ENCODE measurements at regions not wholly inside any gene's neighbourhood (a gene's known extent, or its start where the extent isn't known, plus 50 kb on each side); places are given as distances from the start of the nearest gene placed in this dataset.
"Not testable (repeated sequence)": the region's sequence is repeated elsewhere in the genome, so short reads cannot be mapped to it uniquely, and the experiment has no call there.

GRCh38 chr2:122519366-122519765, 763.9 kb downstream of the TSN start:
- ATAC-seq = no peak

DNA sequence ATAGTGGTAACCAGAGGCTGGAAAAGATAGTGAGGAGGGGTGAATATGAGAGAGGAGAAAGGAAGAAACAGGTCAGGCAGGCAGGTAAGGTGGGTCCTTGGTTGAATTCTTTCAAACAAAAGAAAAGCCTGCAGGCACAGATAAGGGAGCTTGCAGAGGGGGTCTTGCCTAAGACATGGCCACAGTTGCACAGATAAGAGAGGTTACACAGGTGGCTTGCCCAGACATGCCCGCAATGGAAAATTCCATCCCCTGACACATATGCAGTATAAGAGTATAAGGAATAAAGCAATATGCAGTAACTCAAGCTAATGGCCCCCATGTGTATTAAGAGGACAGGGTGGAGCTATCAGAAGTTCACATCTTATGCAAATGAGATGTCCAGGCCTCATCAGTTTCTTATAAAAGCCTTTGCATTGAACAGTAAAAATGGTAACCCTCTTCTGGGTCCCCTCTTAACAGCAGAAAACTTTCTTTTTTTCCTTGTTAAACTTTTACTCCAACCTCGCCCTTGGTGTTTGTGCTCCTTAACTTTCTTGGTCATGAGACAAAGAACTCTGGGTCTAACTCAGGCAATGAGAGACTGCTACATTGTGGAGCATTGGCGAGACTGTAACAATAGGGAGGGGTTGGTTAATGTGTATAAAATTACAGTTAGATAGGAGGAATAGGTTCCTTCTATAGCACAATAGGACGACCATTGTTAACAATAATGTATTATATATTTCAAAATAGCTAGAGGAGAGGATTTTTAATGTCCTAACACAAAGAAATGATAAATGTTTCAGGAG, 764.6 kb downstream of the TSN start:
- ATAC-seq = no peak

GRCh38 chr2:122523143-122523542, 767.7 kb downstream of the TSN start:
- no peak for ATAC-seq

GRCh38 chr2:122523981-122524380, 768.5 kb downstream of the TSN start:
- ATAC-seq = no peak

DNA sequence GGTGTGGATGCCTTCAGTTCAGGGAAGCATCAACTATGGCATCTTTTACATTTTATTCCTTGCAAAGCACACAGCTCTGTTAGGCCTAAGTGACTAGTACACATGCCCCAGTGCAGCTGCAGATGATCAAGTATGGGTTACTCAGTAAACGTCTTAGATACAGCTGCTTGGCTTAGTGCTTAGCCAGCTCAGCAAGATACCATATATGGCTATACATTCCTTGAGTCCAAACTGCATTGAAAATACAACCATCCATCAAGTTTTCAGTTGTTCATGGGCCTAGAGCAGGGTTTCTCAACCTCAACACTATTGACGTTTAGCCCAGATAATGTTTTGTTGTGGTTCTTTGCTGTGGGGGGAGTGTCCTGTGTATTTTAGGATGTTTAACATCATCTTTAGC, 769.9 kb downstream of the TSN start:
- no peak for ATAC-seq

DNA sequence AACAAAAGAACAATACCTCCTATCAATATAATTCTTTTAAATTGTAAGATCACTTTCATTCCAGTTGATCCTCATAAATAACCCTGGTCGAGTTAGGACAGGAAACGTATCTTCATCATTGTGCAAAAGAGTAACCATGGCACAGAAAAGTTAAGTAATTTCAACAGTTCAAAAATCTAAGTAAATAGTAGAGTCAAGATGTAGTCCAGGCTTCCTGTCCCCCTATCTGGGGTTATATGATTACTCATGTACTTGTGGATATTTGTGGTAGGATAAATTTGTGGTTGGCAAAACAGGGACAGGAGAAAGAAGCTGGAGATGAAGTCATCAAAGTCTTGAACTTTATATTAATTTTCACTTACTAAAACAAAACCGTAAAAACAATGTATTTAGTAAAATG, 772.6 kb downstream of the TSN start:
- no peak for ATAC-seq

DNA sequence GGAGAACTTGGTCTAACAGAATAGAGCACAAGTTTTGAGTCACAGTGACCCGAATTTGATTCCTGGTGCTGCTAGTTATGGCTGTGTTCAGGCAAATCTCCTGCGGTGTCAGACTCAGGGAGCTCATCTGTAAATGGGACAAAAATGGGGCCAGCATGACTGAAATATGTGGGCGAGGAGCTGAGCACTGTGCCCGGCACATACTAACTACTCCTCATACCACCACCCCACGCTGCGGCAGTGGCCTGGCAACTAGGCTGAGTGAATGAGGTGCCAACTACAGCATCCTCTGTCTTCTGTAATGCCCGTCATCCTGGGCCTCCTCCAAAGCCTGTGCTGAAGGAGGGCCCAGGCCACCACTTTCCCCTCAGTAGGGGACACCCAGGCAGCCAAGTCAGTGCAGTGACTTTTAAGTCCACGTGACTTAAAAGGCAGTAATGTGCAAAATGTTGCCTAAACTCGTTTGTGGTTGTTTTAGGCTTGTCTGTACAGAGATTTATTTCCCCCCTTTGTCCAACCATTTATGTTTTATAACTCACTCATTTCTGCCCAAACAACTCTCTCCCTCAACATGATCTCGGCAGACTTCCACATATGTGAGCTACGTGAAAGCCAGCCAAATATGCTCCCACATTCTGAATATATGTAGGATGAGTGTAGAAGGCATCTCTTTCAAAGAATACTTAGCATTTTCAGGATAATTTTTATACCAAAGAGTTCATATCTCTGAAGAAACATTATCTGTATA, 773.7 kb downstream of the TSN start:
- ATAC-seq = no peak

DNA sequence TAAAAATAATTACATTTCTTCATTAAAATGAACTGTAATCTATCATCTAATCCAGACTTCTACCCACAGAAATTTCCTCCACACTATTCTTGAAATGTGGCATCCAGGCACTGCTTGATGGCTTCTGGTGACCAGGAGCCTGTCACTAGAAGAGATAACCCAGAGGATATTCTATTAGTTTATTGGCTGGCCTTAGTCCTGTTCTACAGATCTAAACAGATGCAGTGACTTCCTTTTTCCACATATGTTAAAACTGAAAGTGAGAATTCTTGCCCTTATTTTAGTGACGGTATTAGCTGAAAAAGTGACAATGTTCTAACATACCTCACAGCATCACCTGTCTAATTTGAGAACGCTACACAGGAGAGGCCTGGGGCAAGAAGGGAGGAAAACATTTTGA, 775.4 kb downstream of the TSN start:
- ATAC-seq = no peak

- ATAC-seq = no peak
Measured at GRCh38 chr2:122531290-122532071, 776.0 kb downstream of the TSN start.

GRCh38 chr2:122532072-122532344, 776.6 kb downstream of the TSN start:
- ATAC-seq = no peak

GRCh38 chr2:122532481-122532880, 777.0 kb downstream of the TSN start:
- ATAC-seq = no peak

- ATAC-seq = no peak
Measured at GRCh38 chr2:122535960-122536505, 780.6 kb downstream of the TSN start.

- no peak for ATAC-seq
Measured at GRCh38 chr2:122539311-122539710, 783.9 kb downstream of the TSN start.

DNA sequence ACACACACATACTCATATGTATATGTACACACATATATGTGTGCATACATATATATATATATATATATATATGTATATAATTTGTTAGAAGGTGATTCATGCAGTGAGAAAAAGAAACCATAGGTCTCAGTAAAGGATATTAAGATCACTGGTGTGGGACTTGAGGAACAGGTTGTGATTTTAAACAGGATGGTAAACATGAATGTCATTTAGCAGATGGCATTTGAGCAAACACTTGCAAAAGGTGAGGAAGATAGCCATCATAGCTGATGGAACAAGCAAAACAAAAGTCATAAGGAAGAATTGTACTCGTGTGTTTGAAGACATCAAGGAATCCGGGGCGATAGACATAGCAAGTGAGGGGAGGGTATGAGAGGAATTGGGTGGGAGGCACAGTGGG, 784.5 kb downstream of the TSN start:
- ATAC-seq = no peak

- no peak for ATAC-seq
Measured at GRCh38 chr2:122542236-122542635, 786.8 kb downstream of the TSN start.

DNA sequence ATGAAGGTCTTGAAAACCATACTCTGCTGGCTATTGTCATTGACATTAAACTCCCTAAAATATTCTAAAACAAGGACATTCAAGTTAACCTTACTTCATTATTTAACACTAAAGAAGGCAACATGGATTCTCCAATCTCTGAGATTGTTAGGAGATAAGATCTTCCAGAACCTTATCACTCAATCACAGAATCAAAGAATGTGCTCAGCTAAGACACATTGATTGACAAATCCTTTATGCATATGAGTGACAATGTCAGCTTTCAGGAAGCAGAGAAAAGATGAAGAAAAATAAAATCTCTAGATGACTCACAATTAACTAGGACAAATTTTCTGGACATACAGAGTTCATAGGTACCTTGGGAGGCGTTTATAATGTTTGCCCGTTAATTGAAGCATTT, 787.2 kb downstream of the TSN start:
- no peak for ATAC-seq

GRCh38 chr2:122543815-122544214, 788.4 kb downstream of the TSN start:
- ATAC-seq = no peak

DNA sequence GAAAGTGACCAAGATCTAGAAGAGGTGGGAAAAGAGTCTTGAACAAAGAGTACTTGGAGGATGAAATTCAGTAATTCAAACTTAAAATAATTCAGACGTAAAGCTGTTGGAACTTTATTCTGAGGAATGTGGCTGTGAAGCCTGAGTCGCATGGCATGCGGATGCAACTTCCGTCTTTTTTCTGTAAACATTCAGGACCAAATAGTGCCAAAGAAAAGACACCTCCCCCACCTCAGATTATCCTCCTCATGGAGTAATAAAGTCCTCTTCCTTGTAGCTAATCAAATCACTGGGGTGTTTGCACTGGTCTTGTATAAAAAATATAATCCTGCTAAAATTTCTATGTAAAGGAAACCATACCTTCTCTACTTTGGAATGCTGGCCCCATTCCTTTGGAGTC, 790.4 kb downstream of the TSN start:
- ATAC-seq = no peak

- ATAC-seq = no peak
Measured at GRCh38 chr2:122562775-122563174, 807.3 kb downstream of the TSN start.

DNA sequence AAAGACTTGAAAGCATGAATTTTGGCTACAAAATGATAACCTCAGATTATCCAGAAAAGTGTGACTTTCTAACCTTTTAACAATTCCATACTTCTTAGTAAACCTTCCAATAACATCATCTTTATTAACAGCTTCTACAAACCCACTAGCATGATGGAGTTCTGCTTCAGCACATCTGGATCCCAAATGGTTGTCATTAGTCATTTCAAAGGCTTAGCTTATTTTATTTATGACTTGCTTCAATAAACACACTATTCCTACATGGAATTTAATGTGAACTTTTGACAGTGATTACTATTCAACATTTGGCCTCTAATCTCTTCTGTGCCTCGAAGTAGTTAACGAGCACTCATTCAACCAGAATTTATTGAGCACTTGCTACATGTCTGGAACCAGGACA, 808.3 kb downstream of the TSN start:
- ATAC-seq = no peak

DNA sequence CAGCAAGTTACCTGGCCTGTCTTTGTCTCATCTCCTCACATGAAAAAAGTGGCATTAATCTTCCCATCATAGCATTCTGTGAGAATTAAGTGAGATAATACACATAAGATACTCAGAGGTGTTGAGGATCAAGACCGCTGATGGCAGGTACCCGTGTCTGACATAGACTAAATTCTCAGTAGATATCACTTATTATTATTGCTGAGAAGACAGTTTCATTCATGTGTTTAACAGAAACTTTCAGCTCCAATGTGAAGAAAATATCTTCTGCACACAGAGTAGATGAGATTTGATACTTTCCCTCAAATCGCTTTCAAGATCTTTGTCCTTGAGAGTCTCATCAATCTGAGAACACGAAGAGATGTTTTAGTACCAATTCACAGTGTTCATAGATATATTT, 809.4 kb downstream of the TSN start:
- ATAC-seq = no peak

GRCh38 chr2:122565364-122565763, 809.9 kb downstream of the TSN start:
- no peak for ATAC-seq

DNA sequence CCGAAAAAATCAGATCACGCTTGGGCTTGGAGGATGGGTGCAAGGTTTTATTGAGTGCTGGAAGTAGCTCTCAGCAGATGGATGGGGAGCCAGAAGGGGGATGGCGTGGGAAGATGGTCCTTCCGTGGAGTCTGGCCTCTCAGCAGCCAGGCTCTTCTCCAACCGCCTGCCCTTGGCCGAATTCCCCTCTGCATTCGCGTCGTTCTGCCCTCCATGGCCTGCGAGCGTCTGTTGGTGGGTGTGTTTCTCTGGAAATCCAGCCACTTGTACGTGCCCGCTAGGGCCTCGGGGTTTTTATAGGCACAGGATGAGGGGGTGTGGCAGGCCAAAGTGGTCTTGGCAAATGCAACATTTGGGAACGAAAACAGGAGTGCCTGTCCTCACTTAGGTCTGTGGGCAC, 815.2 kb downstream of the TSN start:
- no peak for ATAC-seq

GRCh38 chr2:122571471-122571870, 816.0 kb downstream of the TSN start:
- ATAC-seq = not testable (repeated sequence)

All from activated CD4-positive, CD25-positive, alpha-beta regulatory T cell treated with anti-CD3 and anti-CD28 coated beads, Interleukin-2, amount 50 U/mL, for 24 hours (primary cell).